Activated CD8-positive, alpha-beta T cell treated with anti-CD3 and anti-CD28 coated beads for 36 hours (primary cell): ENCODE measurements at regions not wholly inside any gene's neighbourhood (a gene's known extent, or its start where the extent isn't known, plus 50 kb on each side); places are given as distances from the start of the nearest gene placed in this dataset.

Experiments used
- ATAC-seq: fragments of 200-7000 bp; cut with Tn5 transposase; one replicate; pipeline ENCODE4 v1.10.0; 2021; ENCODE audit warnings: mild to moderate bottlenecking, moderate library complexity
- CTCF ChIA-PET: fragments of 350-600 bp; sonication (Branson Sonifier 250); formaldehyde crosslinking; loops from one replicate; lab custom pipeline; 2021; ENCODE audit warnings: antibody characterized with exemption; lab: Charles Lee
- POLR2A ChIA-PET: fragments of 350-600 bp; sonication (Branson Sonifier 250); formaldehyde crosslinking; loops from one replicate; lab custom pipeline; 2021; ENCODE audit warnings: antibody characterized with exemption; lab: Charles Lee
- DNase-seq: peaks from one replicate; pipeline ENCODE4 v3.0.0-alpha.2; 2020
- H3K27ac Mint-ChIP-seq: one replicate; pipeline ENCODE4 v1.8.0; 2021; ENCODE audit warnings: mild to moderate bottlenecking, mixed read lengths
- H3K27me3 Mint-ChIP-seq: one replicate; pipeline ENCODE4 v1.8.0; 2021; ENCODE audit warnings: mixed read lengths
- H3K36me3 Mint-ChIP-seq: one replicate; pipeline ENCODE4 v1.8.0; 2021; ENCODE audit warnings: low read depth, mixed read lengths
- H3K4me1 Mint-ChIP-seq: one replicate; pipeline ENCODE4 v1.8.0; 2021; ENCODE audit warnings: low read depth, mixed read lengths
- H3K4me3 Mint-ChIP-seq: one replicate; pipeline ENCODE4 v1.8.0; 2021; ENCODE audit warnings: mild to moderate bottlenecking, moderate library complexity, mixed read lengths
- H3K9me3 Mint-ChIP-seq: one replicate; pipeline ENCODE4 v1.8.0; 2021; ENCODE audit warnings: mixed read lengths
- CTCF ChIP-seq: fragments of 200-600 bp; IDR thresholded peaks from one replicate; pipeline ENCODE4 v1.8.0; 2022; ENCODE audit warnings: antibody characterized with exemption, mild to moderate bottlenecking
- intact Hi-C: fragments of 100-400 bp; cut with micrococcal nuclease; formaldehyde crosslinking; loops from one replicate; pipeline ENCODE4 v1.10.0; 2022

GRCh38 chr5:2556375-2556966 lies 195.0 kb downstream of the IRX2 start:
- intact Hi-C loops, result no loop called here
- H3K36me3 Mint-ChIP-seq, result no peaks in the 10 kb centered on the region
- no peaks in the 10 kb centered on the region for H3K27me3 Mint-ChIP-seq
- H3K4me1 Mint-ChIP-seq, result no peaks in the 10 kb centered on the region
- ATAC-seq (no peak), DNase-seq (no peak)
- H3K27ac Mint-ChIP-seq, result no peak overlapping the region
- no peak overlapping the region for H3K4me3 Mint-ChIP-seq
- CTCF ChIA-PET, result no interaction called here
- POLR2A ChIA-PET, result no interaction called here
- peaks cover 19% of the 10 kb centered on the region for H3K9me3 Mint-ChIP-seq
- no peak for TF ChIP-seq CTCF

- ChIA-PET CTCF (no interaction called here), POLR2A (no interaction called here)
- no peak for DNase-seq
- H3K27me3 Mint-ChIP-seq, result no peaks in the 10 kb centered on the region
- H3K4me1 Mint-ChIP-seq, result no peaks in the 10 kb centered on the region
- intact Hi-C loops, result no loop called here
- peaks cover 19% of the 10 kb centered on the region for H3K9me3 Mint-ChIP-seq
- ATAC-seq, result no peak
- H3K4me3 Mint-ChIP-seq, result no peak overlapping the region
- no peak for TF ChIP-seq CTCF
- H3K36me3 Mint-ChIP-seq, result no peaks in the 10 kb centered on the region
- no peak overlapping the region for H3K27ac Mint-ChIP-seq
These were observed 197.9 kb downstream of the IRX2 start for GRCh38 chr5:2553611-2554010.

GRCh38 chr5:2550509-2550908 lies 201.0 kb downstream of the IRX2 start:
- CTCF ChIA-PET, result no interaction called here
- POLR2A ChIA-PET, result no interaction called here
- Mint-ChIP-seq H3K4me3 (no peak overlapping the region), H3K27me3 (no peaks in the 10 kb centered on the region), H3K9me3 (peaks cover 15% of the 10 kb centered on the region), H3K36me3 (no peaks in the 10 kb centered on the region), H3K4me1 (no peaks in the 10 kb centered on the region), H3K27ac (no peak overlapping the region)
- ATAC-seq (no peak), DNase-seq (no peak)
- intact Hi-C loops, result no loop called here
- no peak for TF ChIP-seq CTCF

GRCh38 chr5:2549900-2550299 lies 201.6 kb downstream of the IRX2 start:
- no peak for TF ChIP-seq CTCF
- DNase-seq, result no peak
- no peaks in the 10 kb centered on the region for H3K27me3 Mint-ChIP-seq
- intact Hi-C loops, result no loop called here
- no peaks in the 10 kb centered on the region for H3K4me1 Mint-ChIP-seq
- POLR2A ChIA-PET, result no interaction called here
- CTCF ChIA-PET, result no interaction called here
- H3K9me3 Mint-ChIP-seq, result peaks cover 12% of the 10 kb centered on the region
- H3K4me3 Mint-ChIP-seq, result no peak overlapping the region
- no peak for ATAC-seq
- no peak overlapping the region for H3K27ac Mint-ChIP-seq
- no peaks in the 10 kb centered on the region for H3K36me3 Mint-ChIP-seq

- intact Hi-C loops, result no loop called here
- POLR2A ChIA-PET, result no interaction called here
- H3K4me3 Mint-ChIP-seq, result no peak overlapping the region
These were observed 202.1 kb downstream of the IRX2 start for GRCh38 chr5:2549354-2549753.

More at GRCh38 chr5:2549354-2549753, 202.1 kb downstream of the IRX2 start:
- no peak for ATAC-seq
- CTCF ChIA-PET, result no interaction called here
- no peak for DNase-seq
- Mint-ChIP-seq H3K27me3 (no peaks in the 10 kb centered on the region), H3K27ac (no peak overlapping the region), H3K9me3 (peaks cover 6% of the 10 kb centered on the region), H3K4me1 (no peaks in the 10 kb centered on the region), H3K36me3 (no peaks in the 10 kb centered on the region)
- TF ChIP-seq CTCF, result no peak
